ENCODE measurements at regions not wholly inside any gene's neighbourhood (a gene's known extent, or its start where the extent isn't known, plus 50 kb on each side); places are given as distances from the start of the nearest gene placed in this dataset.

GRCh38 chr13:33764716-33765115, 53.2 kb upstream of the RFC3 start:
- no peak for DNase-seq (ENCODE audit: insufficient read length, low spot score)
- no peak for FAIRE-seq
- TF ChIP-seq, protein P1, sequence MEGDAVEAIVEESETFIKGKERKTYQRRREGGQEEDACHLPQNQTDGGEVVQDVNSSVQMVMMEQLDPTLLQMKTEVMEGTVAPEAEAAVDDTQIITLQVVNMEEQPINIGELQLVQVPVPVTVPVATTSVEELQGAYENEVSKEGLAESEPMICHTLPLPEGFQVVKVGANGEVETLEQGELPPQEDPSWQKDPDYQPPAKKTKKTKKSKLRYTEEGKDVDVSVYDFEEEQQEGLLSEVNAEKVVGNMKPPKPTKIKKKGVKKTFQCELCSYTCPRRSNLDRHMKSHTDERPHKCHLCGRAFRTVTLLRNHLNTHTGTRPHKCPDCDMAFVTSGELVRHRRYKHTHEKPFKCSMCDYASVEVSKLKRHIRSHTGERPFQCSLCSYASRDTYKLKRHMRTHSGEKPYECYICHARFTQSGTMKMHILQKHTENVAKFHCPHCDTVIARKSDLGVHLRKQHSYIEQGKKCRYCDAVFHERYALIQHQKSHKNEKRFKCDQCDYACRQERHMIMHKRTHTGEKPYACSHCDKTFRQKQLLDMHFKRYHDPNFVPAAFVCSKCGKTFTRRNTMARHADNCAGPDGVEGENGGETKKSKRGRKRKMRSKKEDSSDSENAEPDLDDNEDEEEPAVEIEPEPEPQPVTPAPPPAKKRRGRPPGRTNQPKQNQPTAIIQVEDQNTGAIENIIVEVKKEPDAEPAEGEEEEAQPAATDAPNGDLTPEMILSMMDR (IDR thresholded peaks at IDR 0.05; ENCODE audit: insufficient read depth, missing control alignments): no peak

GRCh38 chr13:33766329-33767123, 51.4 kb upstream of the RFC3 start:
- FAIRE-seq (no peak), DNase-seq (ENCODE audit: insufficient read length, low spot score) (no peak)
- TF ChIP-seq, protein P1 (IDR thresholded peaks at IDR 0.05; ENCODE audit: insufficient read depth, missing control alignments): no peak

DNA sequence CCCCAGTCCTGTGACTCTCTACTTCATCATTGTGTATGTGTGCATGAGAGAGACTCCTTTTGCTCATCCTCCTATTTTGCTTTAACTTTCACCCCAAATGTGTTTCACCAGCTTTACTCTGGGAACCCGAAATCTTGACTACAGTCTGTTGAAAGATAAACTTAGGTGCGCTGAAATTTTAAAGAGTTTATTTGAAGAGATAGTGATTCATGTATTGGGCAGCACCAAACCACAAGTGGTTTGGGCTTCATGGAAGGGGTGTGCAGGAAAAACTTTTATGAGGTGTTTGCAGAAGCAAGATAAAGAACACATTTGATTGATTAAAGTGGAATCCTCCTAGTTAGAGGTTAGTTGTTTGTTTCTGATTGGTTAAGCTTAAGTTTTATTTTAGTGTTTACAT, 50.8 kb upstream of the RFC3 start:
- DNase-seq (ENCODE audit: insufficient read length, low spot score) (no peak), FAIRE-seq (no peak)
- TF ChIP-seq, protein P1 (IDR thresholded peaks at IDR 0.05; ENCODE audit: insufficient read depth, missing control alignments): no peak

Data from D721Med (cell line).